PC-9 (cell line): ENCODE measurements at regions not wholly inside any gene's neighbourhood (a gene's known extent, or its start where the extent isn't known, plus 50 kb on each side); places are given as distances from the start of the nearest gene placed in this dataset.

Source experiments
- BruUV-seq: library from RNA; stranded (reverse); fragments of 400-500 nt; replicated peaks from 2 replicates; lab custom pipeline; 2021; lab: Mats Ljungman, UMichigan
- CTCF ChIA-PET: fragments of 300-600 bp; sonication (Branson Sonifier 250); formaldehyde crosslinking; loops from one replicate; lab custom pipeline; 2022; ENCODE audit warnings: antibody characterized with exemption; lab: Charles Lee
- POLR2A ChIA-PET: fragments of 300-600 bp; sonication (Branson Sonifier 250); formaldehyde crosslinking; loops from one replicate; lab custom pipeline; 2022; ENCODE audit warnings: antibody characterized with exemption; ENCODE audit not compliant: unreplicated experiment; lab: Charles Lee
- DNase-seq, 2 experiments: peaks; one replicate each; pipeline versions ENCODE4 v3.0.0 to v3.0.0-alpha.2; 2015 to 2022; ENCODE audit warnings: mixed read lengths in 1 of 2
- H2AFZ ChIP-seq: fragments of 200-600 bp; sonication (generic); 2 replicates; pipeline ENCODE4 v1.8.1; 2017; ENCODE audit warnings: antibody characterized with exemption
- H3F3A ChIP-seq: fragments of 200-600 bp; sonication (generic); 2 replicates; pipeline ENCODE4 v1.8.1; 2017; ENCODE audit warnings: antibody characterized with exemption, mild to moderate bottlenecking, low read depth; ENCODE audit not compliant: insufficient read depth
- H3K27ac ChIP-seq: fragments of 200-600 bp; sonication (generic); 2 replicates; pipeline ENCODE4 v1.6.1; 2016; ENCODE audit warnings: mixed run types
- H3K27me3 ChIP-seq: fragments of 200-600 bp; sonication (generic); 2 replicates; pipeline ENCODE4 v1.6.1; 2016; ENCODE audit warnings: low read depth, mixed run types; ENCODE audit not compliant: insufficient read depth
- H3K36me3 ChIP-seq: fragments of 200-600 bp; sonication (generic); 2 replicates; pipeline ENCODE4 v1.6.1; 2016; ENCODE audit warnings: low read depth, mixed run types
- H3K4me1 ChIP-seq: fragments of 200-600 bp; sonication (generic); replicated peaks from 2 replicates; pipeline ENCODE4 v1.6.1; 2016; ENCODE audit warnings: mixed run types; ENCODE audit not compliant: insufficient read depth
- H3K4me2 ChIP-seq: fragments of 200-600 bp; sonication (generic); 2 replicates; pipeline ENCODE4 v1.6.1; 2017; ENCODE audit warnings: mixed run types
- H3K4me3 ChIP-seq: fragments of 200-600 bp; sonication (generic); 2 replicates; pipeline ENCODE4 v1.6.1; 2016; ENCODE audit warnings: mixed run types
- H3K79me2 ChIP-seq: fragments of 200-600 bp; sonication (generic); 2 replicates; pipeline ENCODE4 v1.6.1; 2017; ENCODE audit warnings: low read depth, mixed run types
- H3K9me2 ChIP-seq: fragments of 200-600 bp; sonication (generic); 2 replicates; pipeline ENCODE4 v1.8.1; 2017; ENCODE audit warnings: mild to moderate bottlenecking; ENCODE audit not compliant: insufficient read depth
- H3K9me3 ChIP-seq: fragments of 200-600 bp; sonication (generic); 2 replicates; pipeline ENCODE4 v1.8.1; 2016; ENCODE audit warnings: low read depth; ENCODE audit not compliant: insufficient read depth
- H4K20me1 ChIP-seq: fragments of 200-600 bp; sonication (generic); 2 replicates; pipeline ENCODE4 v1.8.1; 2017; ENCODE audit not compliant: insufficient read depth
- EZH2 ChIP-seq: fragments of 200-600 bp; sonication (generic); IDR thresholded peaks from 2 replicates; pipeline ENCODE4 v1.8.0; 2017; ENCODE audit warnings: antibody characterized with exemption, low read depth
- intact Hi-C: fragments of 100-400 bp; cut with micrococcal nuclease; formaldehyde crosslinking; loops from one replicate; pipeline ENCODE4 v1.10.0; 2022; ENCODE audit not compliant: unreplicated experiment
- TF ChIP-seq, protein P1 (sequence below): fragments of 200-600 bp; sonication (generic); conservative IDR thresholded peaks from 2 replicates; pipeline ENCODE4 v1.6.1; 2017; ENCODE audit warnings: mixed run types, antibody characterized with exemption, mild to moderate bottlenecking, moderate library complexity

DNA sequence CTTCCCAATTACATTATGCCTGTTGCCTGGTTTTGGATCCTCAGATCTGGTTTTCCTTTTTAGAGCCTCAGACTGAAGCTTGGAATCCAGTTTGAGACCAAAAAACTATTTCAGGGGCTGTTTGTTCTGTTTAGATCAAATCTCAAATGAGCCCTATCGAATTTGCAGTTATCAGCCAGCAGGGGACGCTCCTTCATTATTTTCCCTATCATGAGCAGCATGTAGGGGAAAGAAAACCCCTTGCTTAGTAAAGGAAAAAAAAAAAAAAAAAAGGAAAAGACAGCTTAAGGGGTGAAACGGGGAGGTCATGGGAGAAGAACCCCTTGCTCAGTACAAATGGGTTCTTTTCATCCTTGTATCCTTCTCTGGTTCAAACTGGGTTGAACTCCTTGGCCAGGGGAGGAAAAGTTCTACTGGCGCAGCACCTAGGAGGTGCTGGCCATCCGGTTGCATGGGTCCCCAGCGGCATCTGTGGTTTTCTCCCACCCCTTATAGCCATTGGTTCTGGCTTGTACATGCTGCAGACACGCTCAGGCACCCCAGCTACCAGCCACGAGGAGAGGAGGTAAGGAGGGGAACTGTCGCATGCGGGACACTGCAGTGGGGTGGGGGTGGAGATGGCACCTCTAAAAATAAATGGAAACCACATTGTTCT, 1375.1 kb upstream of the ALCAM start:
- no peak overlapping the region for H3K27ac ChIP-seq
- no peaks in the 10 kb centered on the region for H3K36me3 ChIP-seq
- H3K4me1 ChIP-seq = no peaks in the 10 kb centered on the region
- H3K79me2 ChIP-seq = no peaks in the 10 kb centered on the region
- ChIA-PET CTCF (interaction anchor here (0.6 to 0.7 kb wide), 2 partner anchors 1360 to 1565 kb away, joined by 7 to 10 read pairs; no protein-coding TSS in a partner anchor), POLR2A (no interaction called here)
- H3K4me3 ChIP-seq = no peak overlapping the region
- DNase-seq = no peak
- H3K4me2 ChIP-seq = no peak overlapping the region
- no peaks in the 10 kb centered on the region for H3K9me2 ChIP-seq
- H3K9me3 ChIP-seq = no peaks in the 10 kb centered on the region
- H3F3A ChIP-seq = no peaks in the 10 kb centered on the region
- no TSS peak for BruUV-seq
- TF ChIP-seq, protein P1, sequence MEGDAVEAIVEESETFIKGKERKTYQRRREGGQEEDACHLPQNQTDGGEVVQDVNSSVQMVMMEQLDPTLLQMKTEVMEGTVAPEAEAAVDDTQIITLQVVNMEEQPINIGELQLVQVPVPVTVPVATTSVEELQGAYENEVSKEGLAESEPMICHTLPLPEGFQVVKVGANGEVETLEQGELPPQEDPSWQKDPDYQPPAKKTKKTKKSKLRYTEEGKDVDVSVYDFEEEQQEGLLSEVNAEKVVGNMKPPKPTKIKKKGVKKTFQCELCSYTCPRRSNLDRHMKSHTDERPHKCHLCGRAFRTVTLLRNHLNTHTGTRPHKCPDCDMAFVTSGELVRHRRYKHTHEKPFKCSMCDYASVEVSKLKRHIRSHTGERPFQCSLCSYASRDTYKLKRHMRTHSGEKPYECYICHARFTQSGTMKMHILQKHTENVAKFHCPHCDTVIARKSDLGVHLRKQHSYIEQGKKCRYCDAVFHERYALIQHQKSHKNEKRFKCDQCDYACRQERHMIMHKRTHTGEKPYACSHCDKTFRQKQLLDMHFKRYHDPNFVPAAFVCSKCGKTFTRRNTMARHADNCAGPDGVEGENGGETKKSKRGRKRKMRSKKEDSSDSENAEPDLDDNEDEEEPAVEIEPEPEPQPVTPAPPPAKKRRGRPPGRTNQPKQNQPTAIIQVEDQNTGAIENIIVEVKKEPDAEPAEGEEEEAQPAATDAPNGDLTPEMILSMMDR = peak; percentile 75
- no peak for TF ChIP-seq EZH2
- H2AFZ ChIP-seq = no peak overlapping the region
- H4K20me1 ChIP-seq = no peaks in the 10 kb centered on the region
- intact Hi-C loops = loop anchor here (10.0 kb wide), 1 partner anchor 1373 kb away; the partner anchor contains the start of gene ALCAM
- no peaks in the 10 kb centered on the region for H3K27me3 ChIP-seq

DNA sequence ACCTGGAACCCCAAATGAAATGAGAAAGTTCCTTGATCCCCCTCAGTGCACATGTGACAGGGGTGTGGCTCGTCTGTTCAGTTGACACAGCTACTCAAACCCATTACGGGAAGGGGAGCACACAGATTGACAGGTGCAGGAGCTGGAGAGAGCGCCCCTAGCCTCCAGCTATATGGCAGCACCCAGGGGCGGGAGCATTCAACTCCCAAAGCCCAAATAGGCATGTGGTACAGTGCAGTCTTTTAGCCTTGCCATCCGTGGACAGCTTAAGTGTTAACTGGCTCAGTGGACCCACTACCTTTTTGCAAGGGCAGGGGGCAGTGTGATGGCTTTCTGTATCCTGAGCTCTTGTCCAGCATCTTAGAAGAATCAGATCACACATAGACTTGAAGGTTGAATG, 1374.2 kb upstream of the ALCAM start:
- POLR2A ChIA-PET = interaction anchor here (0.5 kb wide), 1 partner anchor 110 kb away, joined by 4 read pairs; no protein-coding TSS in a partner anchor
- DNase-seq = no peak
- intact Hi-C loops = loop anchor here (10.0 kb wide), 1 partner anchor 1372 kb away; the partner anchor contains the start of gene ALCAM
- no peaks in the 10 kb centered on the region for H3K9me3 ChIP-seq
- no peaks in the 10 kb centered on the region; the same call in 1 of the 2 replicates for H3K9me2 ChIP-seq
- H3F3A ChIP-seq = no peaks in the 10 kb centered on the region
- H3K79me2 ChIP-seq = no peaks in the 10 kb centered on the region
- H4K20me1 ChIP-seq = no peaks in the 10 kb centered on the region
- no peaks in the 10 kb centered on the region for H3K36me3 ChIP-seq
- H3K4me1 ChIP-seq = no peaks in the 10 kb centered on the region
- no peak overlapping the region for H2AFZ ChIP-seq
- TF ChIP-seq, protein P1 = no peak
- TF ChIP-seq EZH2 = no peak
- H3K27me3 ChIP-seq = no peaks in the 10 kb centered on the region
- no peak overlapping the region for H3K4me3 ChIP-seq
- no TSS peak for BruUV-seq
- CTCF ChIA-PET = interaction anchor here (0.5 kb wide), 1 partner anchor 726 kb away, joined by 5 read pairs; no protein-coding TSS in a partner anchor
- H3K4me2 ChIP-seq = no peak overlapping the region
- H3K27ac ChIP-seq = no peak overlapping the region

DNA sequence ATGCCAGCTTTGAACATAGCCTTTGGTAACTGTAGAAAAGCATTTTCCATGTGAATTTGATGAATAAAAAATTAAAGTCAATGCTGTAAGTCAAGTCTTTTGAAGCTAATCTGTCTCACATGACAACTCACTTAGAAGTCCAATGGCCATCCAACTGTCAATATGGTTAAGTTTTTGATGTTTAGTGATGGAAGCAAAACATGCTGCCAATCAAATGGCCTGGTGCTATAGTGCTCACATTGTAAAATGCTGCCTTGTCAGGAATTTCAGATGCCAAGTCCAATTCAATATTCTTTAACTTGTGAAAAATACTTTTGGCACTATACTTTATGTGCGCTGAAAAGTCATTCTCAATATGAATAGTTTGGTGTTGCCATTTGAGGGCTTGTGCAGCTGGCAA, 1361.8 kb upstream of the ALCAM start:
- Histone ChIP-seq H3K9me3 (no peaks in the 10 kb centered on the region), H2AFZ (no peak overlapping the region), H3K4me2 (no peak overlapping the region), H3F3A (no peaks in the 10 kb centered on the region), H3K36me3 (no peaks in the 10 kb centered on the region), H4K20me1 (no peaks in the 10 kb centered on the region), H3K27me3 (no peaks in the 10 kb centered on the region), H3K9me2 (peaks cover 5% of the 10 kb centered on the region), H3K4me3 (no peak overlapping the region), H3K79me2 (no peaks in the 10 kb centered on the region), H3K4me1 (no peaks in the 10 kb centered on the region), H3K27ac (no peak overlapping the region)
- ChIA-PET POLR2A (no interaction called here), CTCF (no interaction called here)
- TF ChIP-seq, protein P1 = no peak
- no peak for TF ChIP-seq EZH2
- intact Hi-C loops = no loop called here
- no TSS peak for BruUV-seq
- DNase-seq = no peak
